K562 (cell line): ENCODE measurements at regions not wholly inside any gene's neighbourhood (a gene's known extent, or its start where the extent isn't known, plus 50 kb on each side); places are given as distances from the start of the nearest gene placed in this dataset.

Source experiments
- ATAC-seq: fragments of 200-7000 bp; cut with Tn5 transposase; 3 replicates; pipeline ENCODE4 v1.9.1; 2020; ENCODE audit warnings: moderate library complexity
- BruUV-seq: library from RNA; stranded (reverse); fragments of 400-500 nt; replicated peaks from 2 replicates; lab custom pipeline; 2021; lab: Mats Ljungman, UMichigan
- CTCF ChIA-PET: fragments of 300-600 bp; formaldehyde crosslinking; extraction: SDS; loops from one replicate; lab custom pipeline; 2021; ENCODE audit warnings: low intra/inter-chr PET ratio; lab: Yijun Ruan, JAX
- POLR2A ChIA-PET: fragments of 300-600, 350-650 bp; sonication (Branson Sonifier 250); formaldehyde crosslinking; extraction: SDS; loops from one replicate; lab custom pipeline; 2021; ENCODE audit warnings: antibody characterized with exemption, inconsistent platforms; lab: Yijun Ruan, JAX
- DNase-seq, 4 experiments: peaks; one replicate each; pipeline versions ENCODE4 v3.0.0 to v3.0.0-alpha.2; 2011 to 2018; ENCODE audit warnings: low spot score in 3 of 4, mixed read lengths in 3 of 4; ENCODE audit errors: extremely low read depth in 1 of 4
- FAIRE-seq: peaks from 2 replicates; lab custom pipeline; 2011; peaks lifted over from hg19 to GRCh38; lab: Jason Lieb, UNC
- H2AFZ ChIP-seq: 2 replicates; pipeline ENCODE4 v1.6.0; 2011; ENCODE audit warnings: low read depth, low read length, control low read depth, inconsistent platforms
- H3K27ac ChIP-seq: fragments of 200-600 bp; 3 replicates; pipeline ENCODE4 v1.8.0; 2011; ENCODE audit warnings: low read depth, mild to moderate bottlenecking, control low read depth, inconsistent platforms, low read length, moderate library complexity, mixed read lengths; ENCODE audit errors: extremely low read depth
- H3K27me3 ChIP-seq, 2 experiments: fragments of 300-600 bp in 1 of 2; 2 replicates in 1 of 2; 3 replicates in 1 of 2; pipeline versions ENCODE4 v1.6.0 to v1.8.0; 2011; ENCODE audit warnings: inconsistent platforms in 2 of 2, low read length in 2 of 2, mild to moderate bottlenecking in 1 of 2, mixed read lengths in 1 of 2, moderate library complexity in 1 of 2; ENCODE audit not compliant: control insufficient read depth in 2 of 2, insufficient read depth in 2 of 2
- H3K36me3 ChIP-seq: fragments of 300-600 bp; 3 replicates; pipeline ENCODE4 v1.8.0; 2011; ENCODE audit warnings: mild to moderate bottlenecking, low read length, inconsistent platforms; ENCODE audit not compliant: control insufficient read depth, insufficient read depth
- H3K4me1 ChIP-seq, 2 experiments: fragments of 200-600 bp in 1 of 2; replicated peaks in 1 of 2; 2 replicates in 1 of 2; 3 replicates in 1 of 2; pipeline versions ENCODE4 v1.5.1 to v1.8.0; 2011; ENCODE audit warnings: inconsistent platforms in 2 of 2, low read length in 2 of 2, mild to moderate bottlenecking in 1 of 2, mixed read lengths in 1 of 2, moderate library complexity in 1 of 2; ENCODE audit not compliant: control insufficient read depth in 2 of 2, insufficient read depth in 2 of 2
- H3K4me2 ChIP-seq: 2 replicates; pipeline ENCODE4 v1.6.1; 2011; ENCODE audit warnings: low read length, control low read depth, inconsistent platforms, mixed read lengths; ENCODE audit not compliant: insufficient read depth
- H3K4me3 ChIP-seq: fragments of 200-600 bp; sonication (generic), shearing (Covaris generic); 2 replicates; pipeline ENCODE4 v1.5.1; 2016; ENCODE audit warnings: control low read depth, inconsistent platforms
- H3K79me2 ChIP-seq: fragments of 200-600 bp; 3 replicates; pipeline ENCODE4 v1.8.0; 2011; ENCODE audit warnings: low read length, inconsistent platforms; ENCODE audit not compliant: control insufficient read depth, insufficient read depth
- H3K9ac ChIP-seq, 2 experiments: 2 replicates each; pipeline versions ENCODE4 v1.6.0 to v1.6.1; 2011; ENCODE audit warnings: low read depth in 2 of 2, low read length in 2 of 2, control low read depth in 1 of 2, inconsistent platforms in 1 of 2, mild to moderate bottlenecking in 1 of 2, mixed read lengths in 1 of 2; ENCODE audit not compliant: insufficient read depth in 1 of 2
- H3K9me1 ChIP-seq: one replicate; pipeline ENCODE4 v1.6.0; 2011; ENCODE audit warnings: inconsistent platforms, mild to moderate bottlenecking, low read length, moderate library complexity; ENCODE audit not compliant: control insufficient read depth, insufficient read depth
- H3K9me3 ChIP-seq: replicated peaks from 2 replicates; pipeline ENCODE4 v1.5.1; 2011; ENCODE audit warnings: low read depth, low read length, inconsistent platforms; ENCODE audit not compliant: control insufficient read depth, insufficient read depth
- H4K20me1 ChIP-seq: replicated peaks from 2 replicates; pipeline ENCODE4 v1.6.1; 2011; ENCODE audit warnings: low read length, inconsistent platforms, mixed read lengths; ENCODE audit not compliant: control insufficient read depth, insufficient read depth
- CGGBP1 ChIP-seq: fragments of 250-450 bp; sonication (Bioruptor Pico); IDR thresholded peaks from 2 replicates; pipeline ENCODE4 v1.9.0; 2021; ENCODE audit warnings: mild to moderate bottlenecking
- ETS1 ChIP-seq: conservative IDR thresholded peaks from 2 replicates; pipeline ENCODE4 v1.6.1; 2011; ENCODE audit warnings: low read depth, mild to moderate bottlenecking, low read length; ENCODE audit not compliant: control insufficient read depth
- FOSL1 ChIP-seq: fragments of 200-800 bp; sonication (Bioruptor generic); conservative IDR thresholded peaks from 2 replicates; pipeline ENCODE4 v1.6.1; 2016; ENCODE audit warnings: missing genetic modification characterization, missing compliant biosample characterization
- FOXM1 ChIP-seq, 2 experiments: fragments of 450-650 bp in 1 of 2; sonication (generic) in 1 of 2; formaldehyde crosslinking in 1 of 2; IDR thresholded peaks; 2 replicates each; pipeline versions ENCODE4 v1.6.1 to v1.9.0; 2017 to 2022; ENCODE audit warnings: low read depth in 2 of 2, mild to moderate bottlenecking in 2 of 2, missing genetic modification reagents in 1 of 2, moderate library complexity in 1 of 2
- FOXP1 ChIP-seq: sonication (generic); formaldehyde crosslinking; IDR thresholded peaks from 2 replicates; pipeline ENCODE4 v1.8.0; 2022; ENCODE audit warnings: mild to moderate bottlenecking, missing genetic modification reagents
- NEUROD1 ChIP-seq: fragments of 150-350 bp; IDR thresholded peaks from 2 replicates; pipeline ENCODE4 v1.6.1; 2014; ENCODE audit warnings: borderline replicate concordance, low read length, low read depth; ENCODE audit not compliant: partially characterized antibody
- NFE2L1 ChIP-seq: fragments of 450-650 bp; IDR thresholded peaks from 2 replicates; pipeline ENCODE4 v1.6.1; 2016; ENCODE audit warnings: missing genetic modification characterization, low read depth, mild to moderate bottlenecking, missing compliant biosample characterization, moderate library complexity, borderline replicate concordance
- PRDM10 ChIP-seq: fragments of 450-650 bp; IDR thresholded peaks from 2 replicates; pipeline ENCODE4 v1.6.1; 2018; ENCODE audit not compliant: partially characterized antibody
- WHSC1 ChIP-seq: IDR thresholded peaks from one replicate; pipeline ENCODE4 v1.6.1; 2012; ENCODE audit warnings: low read length, control low read depth, inconsistent platforms
- ZNF232 ChIP-seq: sonication (generic); formaldehyde crosslinking; IDR thresholded peaks from 2 replicates; pipeline ENCODE4 v1.8.0; 2022; ENCODE audit warnings: mild to moderate bottlenecking, missing genetic modification reagents
- ZNF41 ChIP-seq: fragments of 250-450 bp; sonication (Bioruptor Pico); conservative IDR thresholded peaks from 2 replicates; pipeline ENCODE4 v1.4.0; 2020; ENCODE audit warnings: mild to moderate bottlenecking
- ZNF778 ChIP-seq: fragments of 450-650 bp; formaldehyde crosslinking; IDR thresholded peaks from 2 replicates; pipeline ENCODE4 v1.4.0; 2020; ENCODE audit warnings: mild to moderate bottlenecking, moderate library complexity
- in situ Hi-C: fragments of 300-500 bp; cut with MboI; formaldehyde crosslinking; loops from 4 replicates; pipeline ENCODE4 v1.15.0; 2018; ENCODE audit warnings: inconsistent platforms, mixed read lengths
- intact Hi-C: fragments of 100-400 bp; cut with micrococcal nuclease; formaldehyde crosslinking; loops from 2 replicates; pipeline ENCODE4 v1.14.2; 2022

- Histone ChIP-seq H3K4me1 (no peaks in the 10 kb centered on the region), H3K9ac (no peak overlapping the region), H3K27me3 (no peaks in the 10 kb centered on the region), H2AFZ (no peak overlapping the region), H3K4me2 (no peak overlapping the region), H3K9me1 (no peaks in the 10 kb centered on the region), H3K36me3 (no peaks in the 10 kb centered on the region), H3K27ac (no peak overlapping the region), H4K20me1 (no peaks in the 10 kb centered on the region), H3K4me3 (no peak overlapping the region), H3K79me2 (no peaks in the 10 kb centered on the region), H3K9me3 (no peaks in the 10 kb centered on the region)
- FAIRE-seq (no peak), DNase-seq (no peak), ATAC-seq (no peak)
- intact Hi-C loops = no loop called here
- ChIA-PET CTCF (no interaction called here), POLR2A (no interaction called here)
- BruUV-seq = no TSS peak
- TF ChIP-seq ETS1 = no peak
- in situ Hi-C loops = no loop called here
Observed at GRCh38 chr5:74098456-74098855, 472.5 kb downstream of the ARHGEF28 start.

- no peak overlapping the region for H3K9ac ChIP-seq
- H3K4me1 ChIP-seq = no peaks in the 10 kb centered on the region
- no peak overlapping the region for H3K4me3 ChIP-seq
- ChIA-PET CTCF (no interaction called here), POLR2A (no interaction called here)
- H3K27me3 ChIP-seq = no peaks in the 10 kb centered on the region
- no peaks in the 10 kb centered on the region for H4K20me1 ChIP-seq
- no TSS peak for BruUV-seq
- no peaks in the 10 kb centered on the region for H3K9me1 ChIP-seq
- no peak for DNase-seq
- no peak for FAIRE-seq
- no peak overlapping the region for H3K4me2 ChIP-seq
- in situ Hi-C loops = no loop called here
- H3K9me3 ChIP-seq = no peaks in the 10 kb centered on the region
- no peak for ATAC-seq
- no peak overlapping the region for H3K27ac ChIP-seq
- H3K79me2 ChIP-seq = no peaks in the 10 kb centered on the region
- H2AFZ ChIP-seq = no peak overlapping the region
- intact Hi-C loops = no loop called here
- no peaks in the 10 kb centered on the region for H3K36me3 ChIP-seq
- TF ChIP-seq FOXP1 (no peak), NFE2L1 (tag) (no peak), NEUROD1 (no peak), PRDM10 (no peak), FOSL1 (tag) (no peak), CGGBP1 (no peak), ZNF232 (CRISPR knock-in tag) (no peak), ZNF778 (CRISPR knock-in tag) (no peak), WHSC1 (no peak), ZNF41 (no peak), FOXM1 (IDR thresholded peaks at IDR 0.05; ENCODE audit: low read depth) (no peak), FOXM1 (CRISPR knock-in tag; IDR thresholded peaks at IDR 0.05; ENCODE audit: low read depth) (no peak)
Observed at GRCh38 chr5:74096325-74096724, 470.3 kb downstream of the ARHGEF28 start.
